Duodenal mucosa (tissue), 2 donors: ENCODE measurements at regions not wholly inside any gene's neighbourhood (a gene's known extent, or its start where the extent isn't known, plus 50 kb on each side); places are given as distances from the start of the nearest gene placed in this dataset.

Experiments
- H3K27ac ChIP-seq: one replicate; pipeline ENCODE4 v1.7.0; 2013; ENCODE audit warnings: low read depth, low read length
- H3K27me3 ChIP-seq, 2 donors: one replicate each; pipeline ENCODE4 v1.7.0; 2013; ENCODE audit warnings: low read length in 2 of 2, control low read depth in 1 of 2; ENCODE audit not compliant: insufficient read depth in 2 of 2, control insufficient read depth in 1 of 2
- H3K36me3 ChIP-seq, 2 donors: one replicate each; pipeline ENCODE4 v1.7.0; 2013; ENCODE audit warnings: low read length in 2 of 2, control low read depth in 1 of 2; ENCODE audit not compliant: insufficient read depth in 2 of 2, control insufficient read depth in 1 of 2
- H3K4me1 ChIP-seq, 2 donors: one replicate each; pipeline ENCODE4 v1.7.0; 2013; ENCODE audit warnings: low read length in 2 of 2, control low read depth in 1 of 2; ENCODE audit not compliant: insufficient read depth in 2 of 2, control insufficient read depth in 1 of 2
- H3K4me3 ChIP-seq, 2 donors: one replicate each; pipeline ENCODE4 v1.7.0; 2013; ENCODE audit warnings: low read length in 2 of 2, low read depth in 1 of 2
- H3K9ac ChIP-seq, 2 donors: one replicate each; pipeline ENCODE4 v1.7.0; 2013; ENCODE audit warnings: low read length in 2 of 2, low read depth in 1 of 2
- H3K9me3 ChIP-seq, 2 donors: one replicate each; pipeline ENCODE4 v1.7.0; 2013; ENCODE audit warnings: low read length in 2 of 2, control low read depth in 1 of 2; ENCODE audit not compliant: control insufficient read depth in 1 of 2

GRCh38 chr2:53544871-53545558 lies 222.6 kb upstream of the CHAC2 start:
- H3K4me1 ChIP-seq, result no peaks in the 10 kb centered on the region
- no peak overlapping the region for H3K9ac ChIP-seq
- no peak overlapping the region for H3K27ac ChIP-seq
- no peak overlapping the region for H3K4me3 ChIP-seq
- H3K36me3 ChIP-seq, result no peaks in the 10 kb centered on the region
- H3K9me3 ChIP-seq, result peaks cover 0 to 7% of the 10 kb centered on the region in 2 donors
- no peaks in the 10 kb centered on the region for H3K27me3 ChIP-seq

- no peak overlapping the region for H3K9ac ChIP-seq
- H3K27ac ChIP-seq, result no peak overlapping the region
- no peak overlapping the region for H3K4me3 ChIP-seq
- H3K36me3 ChIP-seq, result no peaks in the 10 kb centered on the region
- no peaks in the 10 kb centered on the region for H3K27me3 ChIP-seq
- peaks cover 0 to 7% of the 10 kb centered on the region in 2 donors for H3K9me3 ChIP-seq
- no peaks in the 10 kb centered on the region for H3K4me1 ChIP-seq
Observed at GRCh38 chr2:53543083-53543482, 224.5 kb upstream of the CHAC2 start.

- no peak overlapping the region for H3K27ac ChIP-seq
- peaks cover 0 to 7% of the 10 kb centered on the region in 2 donors for H3K9me3 ChIP-seq
- no peak overlapping the region for H3K9ac ChIP-seq
- H3K36me3 ChIP-seq, result no peaks in the 10 kb centered on the region
- H3K27me3 ChIP-seq, result no peaks in the 10 kb centered on the region
- no peaks in the 10 kb centered on the region for H3K4me1 ChIP-seq
- H3K4me3 ChIP-seq, result no peak overlapping the region
Observed at GRCh38 chr2:53536583-53537361, 230.8 kb upstream of the CHAC2 start.

- no peak overlapping the region for H3K27ac ChIP-seq
Observed at GRCh38 chr2:53535234-53535840, 232.3 kb upstream of the CHAC2 start.

GRCh38 chr2:53530126-53530525 lies 237.5 kb upstream of the CHAC2 start:
- Histone ChIP-seq H3K4me3 (no peak overlapping the region), H3K9me3 (peaks cover 0 to 3% of the 10 kb centered on the region in 2 donors), H3K9ac (no peak overlapping the region), H3K4me1 (no peaks in the 10 kb centered on the region), H3K27me3 (no peaks in the 10 kb centered on the region), H3K36me3 (no peaks in the 10 kb centered on the region), H3K27ac (no peak overlapping the region)

More at GRCh38 chr2:53535234-53535840, 232.3 kb upstream of the CHAC2 start:
- H3K4me1 ChIP-seq, result no peaks in the 10 kb centered on the region
- no peak overlapping the region for H3K9ac ChIP-seq
- H3K27me3 ChIP-seq, result no peaks in the 10 kb centered on the region
- H3K9me3 ChIP-seq, result peaks cover 0 to 3% of the 10 kb centered on the region in 2 donors
- no peak overlapping the region for H3K4me3 ChIP-seq
- no peaks in the 10 kb centered on the region for H3K36me3 ChIP-seq

DNA sequence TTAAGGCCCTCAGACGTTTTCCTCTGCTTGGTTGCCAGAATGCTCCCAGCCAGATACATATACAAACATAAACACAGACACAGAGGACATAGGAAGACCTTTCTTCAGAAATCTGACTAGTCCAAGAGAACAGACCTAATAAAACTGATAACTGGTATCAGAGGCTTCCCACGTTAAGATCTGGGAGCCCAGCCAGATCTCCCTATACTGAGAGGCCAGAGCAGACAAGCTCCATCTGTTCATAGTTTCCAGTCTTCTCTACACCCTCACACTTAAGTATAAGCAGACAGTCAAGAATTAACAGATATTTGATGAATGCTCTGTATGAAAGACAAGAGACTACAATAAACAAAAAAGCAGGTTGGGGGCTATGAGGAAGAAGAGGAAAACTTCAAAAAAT lies 240.5 kb upstream of the CHAC2 start:
- no peaks in the 10 kb centered on the region for H3K36me3 ChIP-seq
- no peak overlapping the region for H3K9ac ChIP-seq
- peaks cover 0 to 3% of the 10 kb centered on the region in 2 donors for H3K9me3 ChIP-seq
- no peaks in the 10 kb centered on the region for H3K27me3 ChIP-seq
- H3K27ac ChIP-seq, result no peak overlapping the region
- no peak overlapping the region for H3K4me3 ChIP-seq
- H3K4me1 ChIP-seq, result no peaks in the 10 kb centered on the region

GRCh38 chr2:53519918-53520841 lies 247.4 kb upstream of the CHAC2 start:
- no peak overlapping the region for H3K27ac ChIP-seq
- H3K4me3 ChIP-seq, result no peak overlapping the region
- no peaks in the 10 kb centered on the region for H3K4me1 ChIP-seq
- H3K9me3 ChIP-seq, result no peaks in the 10 kb centered on the region
- H3K9ac ChIP-seq, result no peak overlapping the region
- no peaks in the 10 kb centered on the region for H3K36me3 ChIP-seq
- no peaks in the 10 kb centered on the region for H3K27me3 ChIP-seq

- H3K4me1 ChIP-seq, result no peaks in the 10 kb centered on the region
- no peaks in the 10 kb centered on the region for H3K36me3 ChIP-seq
- H3K9ac ChIP-seq, result no peak overlapping the region
- no peak overlapping the region for H3K4me3 ChIP-seq
- H3K9me3 ChIP-seq, result no peaks in the 10 kb centered on the region
- no peaks in the 10 kb centered on the region for H3K27me3 ChIP-seq
- H3K27ac ChIP-seq, result no peak overlapping the region
Observed at GRCh38 chr2:53517406-53517805, 250.2 kb upstream of the CHAC2 start.

DNA sequence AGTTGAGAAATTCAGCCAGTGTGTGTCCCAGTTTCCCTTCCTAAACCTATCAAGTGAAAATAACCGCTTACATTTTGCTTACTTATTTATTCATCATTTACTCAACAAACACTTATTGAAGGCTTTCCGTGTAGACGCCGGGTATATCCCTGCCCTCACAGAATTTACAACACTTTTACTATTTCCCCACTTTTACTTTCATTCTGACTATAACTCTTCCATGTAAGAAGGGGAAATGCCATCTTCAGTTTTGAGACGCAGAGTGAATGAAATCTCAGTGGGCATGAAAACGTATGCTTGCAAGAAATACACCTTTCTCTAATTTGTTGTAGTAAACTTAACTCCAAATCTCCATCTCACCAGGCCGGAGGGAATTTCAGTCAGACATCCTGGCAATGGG lies 251.0 kb upstream of the CHAC2 start:
- Histone ChIP-seq H3K9ac (no peak overlapping the region), H3K36me3 (no peaks in the 10 kb centered on the region), H3K4me3 (no peak overlapping the region), H3K27ac (no peak overlapping the region), H3K27me3 (no peaks in the 10 kb centered on the region), H3K4me1 (no peaks in the 10 kb centered on the region), H3K9me3 (no peaks in the 10 kb centered on the region)
